Left ventricle myocardium superior (tissue), 1 donor: ENCODE measurements at regions not wholly inside any gene's neighbourhood (a gene's known extent, or its start where the extent isn't known, plus 50 kb on each side); places are given as distances from the start of the nearest gene placed in this dataset.

ENCODE experiments used
- ATAC-seq: fragments of 200-7000 bp; cut with Tn5 transposase; one replicate; pipeline ENCODE4 v1.9.1; 2020; ENCODE audit warnings: mild to moderate bottlenecking, moderate library complexity
- DNase-seq: peaks from one replicate; pipeline ENCODE4 v3.0.0-alpha.2; 2020
- intact Hi-C: fragments of 100-400 bp; cut with micrococcal nuclease; formaldehyde crosslinking; loops from one replicate; pipeline ENCODE4 v1.11.0; 2022
- donor health status: DM: no; HTN: yes; CAD: no; lungs with severe emphysema.

DNA sequence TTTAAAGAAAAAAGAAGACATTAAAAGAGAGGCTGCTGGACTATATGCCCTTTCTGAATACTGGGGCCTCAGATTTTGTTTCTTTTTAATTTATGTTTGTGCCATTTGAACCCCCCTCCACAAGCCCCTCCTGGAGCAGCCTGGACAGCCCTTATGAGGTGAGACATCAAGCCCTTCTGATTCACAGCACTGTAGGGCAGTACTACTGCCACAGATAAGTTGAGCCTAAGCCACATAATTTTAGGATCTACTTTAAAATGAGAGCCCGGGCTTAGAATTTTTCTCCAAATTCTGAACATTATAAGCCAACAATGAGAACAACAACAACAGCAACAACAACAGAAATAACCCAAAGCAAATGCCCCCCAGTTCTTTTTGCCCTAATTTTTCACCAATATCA is 256.9 kb upstream of the SALL1 start:
- DNase-seq (no peak), ATAC-seq (no peak)
- intact Hi-C loops = no loop called here

- DNase-seq (no peak), ATAC-seq (no peak)
- intact Hi-C loops = no loop called here
These were observed 256.1 kb upstream of the SALL1 start for GRCh38 chr16:51407199-51407598.

GRCh38 chr16:51405361-51405760 is 254.3 kb upstream of the SALL1 start:
- ATAC-seq (no peak), DNase-seq (no peak)
- intact Hi-C loops = no loop called here

GRCh38 chr16:51404386-51404785 is 253.3 kb upstream of the SALL1 start:
- no peak for ATAC-seq
- DNase-seq = no peak
- intact Hi-C loops = no loop called here

DNA sequence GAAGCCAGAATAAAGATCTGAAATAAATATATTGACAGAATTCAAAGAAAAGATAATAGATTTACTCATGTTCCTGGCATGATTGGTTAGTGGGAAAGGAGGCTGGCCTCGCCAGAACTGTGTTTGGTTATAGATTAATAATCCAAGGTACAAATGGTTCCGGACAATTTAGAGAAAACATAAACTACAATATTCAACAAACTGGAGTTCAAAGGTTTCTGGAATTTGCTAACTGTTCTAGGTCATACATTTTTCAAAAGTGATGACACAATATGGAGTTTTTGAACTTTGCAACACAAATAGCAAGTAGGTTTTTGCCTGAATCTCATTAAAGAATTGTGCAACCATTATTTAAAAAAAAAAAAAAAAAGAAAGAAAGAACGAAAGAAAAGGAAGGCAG is 251.7 kb upstream of the SALL1 start:
- intact Hi-C loops = no loop called here
- DNase-seq (no peak), ATAC-seq (no peak)

GRCh38 chr16:51402298-51402697 is 251.2 kb upstream of the SALL1 start:
- DNase-seq (no peak), ATAC-seq (no peak)
- intact Hi-C loops = no loop called here

DNA sequence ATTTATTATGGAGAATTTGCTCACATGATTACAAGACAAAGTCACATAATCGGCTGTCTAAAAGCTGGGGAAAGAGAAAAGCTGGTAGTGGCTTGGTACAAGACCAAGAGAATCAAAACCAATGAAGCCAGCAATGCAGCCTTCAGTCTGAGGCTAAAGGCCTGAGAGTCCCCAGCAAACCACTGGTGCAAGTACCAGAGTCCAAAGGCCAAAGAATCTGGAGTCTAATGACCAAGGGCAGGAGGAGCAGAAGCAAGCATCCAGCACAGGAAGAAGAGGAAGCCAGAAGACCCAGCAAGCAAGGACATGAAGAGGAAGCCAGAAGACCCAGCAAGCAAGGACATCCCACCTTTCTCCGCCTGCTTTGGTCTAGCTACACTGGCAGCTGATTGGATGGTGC is 250.6 kb upstream of the SALL1 start:
- intact Hi-C loops = no loop called here
- DNase-seq (no peak), ATAC-seq (no peak)

- intact Hi-C loops = no loop called here
- no peak for DNase-seq
- ATAC-seq = no peak
These were observed 249.0 kb upstream of the SALL1 start for GRCh38 chr16:51399908-51400670.

DNA sequence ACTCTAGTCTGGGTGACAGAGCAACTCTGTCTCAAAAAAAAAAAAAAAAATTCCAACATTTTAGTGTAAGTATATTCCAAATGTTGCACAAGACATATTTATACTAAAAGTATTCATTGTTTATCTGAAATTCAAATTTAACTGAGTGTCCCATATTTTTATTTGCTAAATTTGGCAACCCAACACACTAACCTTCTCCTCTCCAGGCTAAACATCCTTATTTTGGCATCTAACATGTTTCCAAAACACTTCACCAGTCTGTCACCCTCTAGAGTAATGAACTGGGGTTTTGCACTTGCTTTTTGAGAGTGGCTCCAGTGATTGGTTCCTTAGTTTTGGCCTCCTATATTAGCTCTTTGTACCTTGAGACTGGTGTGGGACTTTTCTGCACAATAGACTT is 243.4 kb upstream of the SALL1 start:
- ATAC-seq (no peak), DNase-seq (no peak)
- intact Hi-C loops = no loop called here

- DNase-seq = no peak
- ATAC-seq = no peak
- intact Hi-C loops = no loop called here
These were observed 242.4 kb upstream of the SALL1 start for GRCh38 chr16:51393381-51394005.

DNA sequence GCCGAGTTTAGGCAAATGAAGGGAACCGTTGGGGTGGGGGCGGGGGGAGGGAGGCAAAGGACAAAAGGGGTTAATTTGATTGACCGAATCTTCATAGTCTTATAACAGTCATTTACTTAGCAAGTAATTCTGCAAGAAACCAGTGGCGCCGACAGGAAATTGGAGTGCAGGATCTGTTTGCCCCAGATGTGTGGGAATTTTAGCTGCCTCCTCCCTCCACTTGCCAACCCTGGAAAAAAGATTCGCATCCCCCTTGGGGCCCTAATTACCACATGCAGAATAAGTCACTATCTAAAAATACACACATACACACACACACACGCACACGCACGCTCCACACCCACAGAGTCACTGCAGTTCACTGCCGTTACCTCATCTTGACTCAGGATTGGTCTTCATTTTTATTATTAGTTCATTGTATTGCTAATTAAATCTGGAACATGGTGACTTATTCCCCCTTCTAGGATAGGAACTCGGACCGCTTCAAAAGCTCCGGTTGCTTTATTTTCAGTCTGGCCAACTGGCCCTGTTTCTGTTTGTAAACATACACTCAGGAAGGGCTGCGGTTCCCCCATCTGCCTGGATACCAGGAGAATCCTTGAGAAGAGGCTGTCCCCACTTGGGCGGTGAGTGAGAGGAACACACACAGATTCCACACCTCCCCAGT is 241.6 kb upstream of the SALL1 start:
- DNase-seq (no peak), ATAC-seq (peak; percentile 52)
- intact Hi-C loops = no loop called here

DNA sequence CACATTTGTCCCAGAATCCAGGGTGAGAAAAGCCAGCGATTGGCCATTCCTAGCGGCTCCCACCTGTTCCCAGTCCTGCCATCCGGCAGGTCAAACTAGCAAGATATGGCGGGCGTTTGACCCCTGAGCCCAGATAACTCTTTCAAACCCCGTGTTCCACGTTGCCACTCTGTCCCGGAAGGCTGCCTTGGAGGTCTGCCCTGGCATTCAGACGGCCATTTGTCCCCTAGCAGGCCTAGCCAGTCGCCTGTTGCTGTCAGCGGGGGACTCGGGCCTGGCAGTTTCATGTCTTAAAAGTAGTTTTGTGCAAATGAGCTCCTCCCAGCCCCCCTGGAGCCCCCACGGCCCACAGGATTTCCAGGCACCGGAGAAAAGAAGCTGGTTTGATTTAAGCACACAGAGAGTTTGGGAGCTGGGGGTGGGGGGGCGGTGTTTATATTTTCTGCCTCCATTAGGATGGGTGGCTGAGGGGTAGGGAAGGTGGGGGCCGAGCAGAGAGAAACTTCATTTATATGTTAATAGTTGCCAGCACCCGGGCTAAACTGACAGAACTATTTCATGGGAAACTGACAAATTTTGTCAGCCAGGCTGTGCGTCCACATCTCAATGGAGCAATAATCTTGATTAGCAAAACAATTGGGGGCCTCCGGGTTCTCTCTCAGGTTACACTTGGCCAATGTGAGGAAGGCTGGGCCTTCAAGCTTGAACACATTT is 240.9 kb upstream of the SALL1 start:
- intact Hi-C loops = no loop called here
- ATAC-seq (no peak), DNase-seq (no peak)

GRCh38 chr16:51390877-51391276 is 239.8 kb upstream of the SALL1 start:
- intact Hi-C loops = no loop called here
- DNase-seq (no peak), ATAC-seq (no peak)

DNA sequence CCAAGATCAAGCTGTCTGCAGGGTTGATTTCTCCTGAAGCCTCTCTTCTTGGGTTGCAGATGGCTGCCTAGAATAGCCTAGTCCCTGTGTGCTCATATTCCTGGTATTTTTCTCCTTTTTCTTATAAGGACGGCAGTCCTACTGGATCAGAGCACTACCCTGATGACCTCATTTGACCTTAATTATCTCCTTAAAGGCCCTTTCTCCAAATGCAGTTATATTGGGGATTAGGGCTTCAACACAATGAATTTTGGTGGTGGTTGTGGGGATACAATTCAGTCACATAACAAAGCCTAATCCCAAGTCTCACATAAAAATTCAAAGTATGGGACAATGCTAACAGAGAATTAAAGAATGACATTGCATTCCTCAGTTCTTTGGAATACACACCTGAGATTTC is 238.8 kb upstream of the SALL1 start:
- ATAC-seq (no peak), DNase-seq (no peak)
- intact Hi-C loops = no loop called here

DNA sequence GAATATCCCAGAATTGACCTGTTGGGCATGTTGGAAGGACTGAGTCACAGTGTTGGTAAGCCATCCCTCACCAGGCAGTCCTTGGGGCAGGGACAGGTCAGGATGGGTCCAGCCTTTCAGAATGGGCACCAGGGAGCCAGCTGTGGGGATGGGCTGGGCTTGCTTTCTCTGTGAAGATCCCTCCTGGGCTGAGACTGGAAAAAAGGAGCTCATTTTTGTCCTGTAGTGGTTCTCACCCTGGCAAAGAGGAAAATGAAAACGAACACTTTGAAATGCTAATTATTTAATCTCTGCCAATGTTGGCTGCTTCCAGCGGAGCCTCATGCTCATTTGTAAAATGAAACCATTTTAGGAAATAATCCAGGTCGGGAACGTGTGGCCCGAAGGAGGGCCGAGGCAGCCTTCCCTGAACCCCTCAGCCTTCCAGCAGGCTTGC is 237.5 kb upstream of the SALL1 start:
- DNase-seq = no peak
- no peak for ATAC-seq
- intact Hi-C loops = no loop called here

GRCh38 chr16:51383909-51384308 is 232.8 kb upstream of the SALL1 start:
- ATAC-seq (no peak), DNase-seq (no peak)
- intact Hi-C loops = no loop called here

DNA sequence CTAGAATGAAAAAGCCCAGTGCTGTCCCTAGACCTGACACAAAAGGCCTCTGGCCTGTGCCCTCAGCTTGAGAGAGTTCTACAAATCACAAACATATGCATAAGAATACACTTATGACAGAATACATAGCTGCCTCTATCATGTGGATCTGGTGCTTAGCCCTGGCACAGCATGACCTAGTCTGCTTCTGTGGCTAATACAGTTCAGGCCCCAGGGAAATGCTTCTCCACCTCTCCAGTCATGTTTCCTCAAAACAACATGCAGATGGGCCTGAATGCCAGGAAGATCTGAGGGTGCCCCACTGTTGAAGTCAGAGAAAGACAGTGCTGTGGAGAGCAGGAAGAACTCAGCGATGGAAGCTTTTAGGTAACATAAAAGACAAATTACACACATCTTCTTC is 231.9 kb upstream of the SALL1 start:
- DNase-seq (no peak), ATAC-seq (no peak)
- intact Hi-C loops = no loop called here

- ATAC-seq (no peak), DNase-seq (no peak)
- intact Hi-C loops = no loop called here
These were observed 231.1 kb upstream of the SALL1 start for GRCh38 chr16:51382211-51382610.

GRCh38 chr16:51376080-51376479 is 225.0 kb upstream of the SALL1 start:
- DNase-seq = no peak

GRCh38 chr16:51374790-51375189 is 223.7 kb upstream of the SALL1 start:
- ATAC-seq = no peak
- DNase-seq = no peak

More at GRCh38 chr16:51376080-51376479, 225.0 kb upstream of the SALL1 start:
- intact Hi-C loops = no loop called here
- ATAC-seq = no peak

More at GRCh38 chr16:51374790-51375189, 223.7 kb upstream of the SALL1 start:
- intact Hi-C loops = no loop called here
